ENCODE measurements at regions not wholly inside any gene's neighbourhood (a gene's known extent, or its start where the extent isn't known, plus 50 kb on each side); places are given as distances from the start of the nearest gene placed in this dataset.

GRCh38 chr3:132926098-132926497 is 112.1 kb upstream of the TMEM108 start:
- TF ChIP-seq POLR2AphosphoS5 (IDR thresholded peaks at IDR 0.05) = no peak
- no peak for TF ChIP-seq POLR2A (IDR thresholded peaks at IDR 0.05)
- TF ChIP-seq CTCF (IDR thresholded peaks at IDR 0.05) = no peak
- intact Hi-C loops (cut with DNase I; ENCODE audit: low total_unique reads) = no loop called here
- DNase-seq (ENCODE audit: low spot score in 2 of 2) = no peak

GRCh38 chr3:132925256-132925930 is 112.8 kb upstream of the TMEM108 start:
- no peaks in the 10 kb centered on the region for H3K9me3 ChIP-seq
- H3K27ac ChIP-seq = no peak overlapping the region
- H3K27me3 ChIP-seq = no peaks in the 10 kb centered on the region
- no peak for TF ChIP-seq POLR2A (IDR thresholded peaks at IDR 0.05)
- no peak for TF ChIP-seq POLR2AphosphoS5 (IDR thresholded peaks at IDR 0.05)
- no peak for TF ChIP-seq CTCF (IDR thresholded peaks at IDR 0.05)
- H3K4me1 ChIP-seq = no peaks in the 10 kb centered on the region
- DNase-seq (ENCODE audit: low spot score in 2 of 2) = no peak
- intact Hi-C loops (cut with DNase I; ENCODE audit: low total_unique reads) = no loop called here
- no peaks in the 10 kb centered on the region for H3K36me3 ChIP-seq
- no peak overlapping the region for H3K4me3 ChIP-seq

More at GRCh38 chr3:132926098-132926497, 112.1 kb upstream of the TMEM108 start:
- Histone ChIP-seq H3K9me3 (no peaks in the 10 kb centered on the region), H3K36me3 (no peaks in the 10 kb centered on the region), H3K4me1 (no peaks in the 10 kb centered on the region), H3K27me3 (no peaks in the 10 kb centered on the region), H3K27ac (no peak overlapping the region), H3K4me3 (no peak overlapping the region)

GRCh38 chr3:132916096-132916495 is 122.1 kb upstream of the TMEM108 start:
- DNase-seq (ENCODE audit: low spot score in 2 of 2) = no peak
- intact Hi-C loops (cut with DNase I; ENCODE audit: low total_unique reads) = no loop called here
- Histone ChIP-seq H3K27ac (no peak overlapping the region), H3K9me3 (no peaks in the 10 kb centered on the region), H3K4me1 (no peaks in the 10 kb centered on the region), H3K4me3 (no peak overlapping the region), H3K36me3 (no peaks in the 10 kb centered on the region), H3K27me3 (no peaks in the 10 kb centered on the region)
- TF ChIP-seq POLR2AphosphoS5 (IDR thresholded peaks at IDR 0.05) = no peak
- no peak for TF ChIP-seq POLR2A (IDR thresholded peaks at IDR 0.05)
- no peak for TF ChIP-seq CTCF (IDR thresholded peaks at IDR 0.05)

- Histone ChIP-seq H3K36me3 (no peaks in the 10 kb centered on the region), H3K4me1 (no peaks in the 10 kb centered on the region), H3K9me3 (no peaks in the 10 kb centered on the region), H3K27me3 (no peaks in the 10 kb centered on the region), H3K4me3 (no peak overlapping the region), H3K27ac (no peak overlapping the region)
- TF ChIP-seq CTCF (IDR thresholded peaks at IDR 0.05) = no peak
- DNase-seq (ENCODE audit: low spot score in 2 of 2) = no peak
- intact Hi-C loops (cut with DNase I; ENCODE audit: low total_unique reads) = no loop called here
Observed at GRCh38 chr3:132912416-132912753, 125.8 kb upstream of the TMEM108 start.

- intact Hi-C loops (cut with DNase I; ENCODE audit: low total_unique reads) = no loop called here
Observed at GRCh38 chr3:132911741-132912415, 126.3 kb upstream of the TMEM108 start.

More at GRCh38 chr3:132911741-132912415, 126.3 kb upstream of the TMEM108 start:
- H3K27ac ChIP-seq = no peak overlapping the region
- TF ChIP-seq POLR2A (IDR thresholded peaks at IDR 0.05) (no peak), POLR2AphosphoS5 (IDR thresholded peaks at IDR 0.05) (no peak)
- H3K36me3 ChIP-seq = no peaks in the 10 kb centered on the region
- H3K27me3 ChIP-seq = no peaks in the 10 kb centered on the region
- no peak overlapping the region for H3K4me3 ChIP-seq
- H3K4me1 ChIP-seq = no peaks in the 10 kb centered on the region
- DNase-seq (ENCODE audit: low spot score in 2 of 2) = no peak
- H3K9me3 ChIP-seq = no peaks in the 10 kb centered on the region

Data from breast epithelium (tissue), 4 donors.